Adrenal gland (tissue), 5 donors: ENCODE measurements at regions not wholly inside any gene's neighbourhood (a gene's known extent, or its start where the extent isn't known, plus 50 kb on each side); places are given as distances from the start of the nearest gene placed in this dataset.

Experiments
- CTCF ChIP-seq, 6 experiments: fragments of 450-650 bp in 4 of 6; fragments of 200-600 bp in 2 of 6; sonication (generic) in 1 of 6; IDR thresholded peaks; 1 replicate in 5 of 6; 2 replicates in 1 of 6; pipeline versions ENCODE4 v1.5.1 to v1.8.0; 2016 to 2021; ENCODE audit warnings: antibody characterized with exemption in 6 of 6, mild to moderate bottlenecking in 2 of 6, moderate library complexity in 1 of 6
- POLR2A ChIP-seq, 2 donors: fragments of 450-650 bp; IDR thresholded peaks; one replicate each; pipeline ENCODE4 v1.6.1; 2017; ENCODE audit warnings: antibody characterized with exemption in 2 of 2, mild to moderate bottlenecking in 2 of 2, moderate library complexity in 1 of 2
- donor health status: DM: no; HTN: no; CAD: no.

- TF ChIP-seq CTCF (IDR thresholded peaks at IDR 0.05) (no peak), POLR2A (IDR thresholded peaks at IDR 0.05) (no peak)
Measured at GRCh38 chr9:24416136-24416535, 129.6 kb downstream of the IZUMO3 start.
